ENCODE measurements at regions not wholly inside any gene's neighbourhood (a gene's known extent, or its start where the extent isn't known, plus 50 kb on each side); places are given as distances from the start of the nearest gene placed in this dataset.

DNA sequence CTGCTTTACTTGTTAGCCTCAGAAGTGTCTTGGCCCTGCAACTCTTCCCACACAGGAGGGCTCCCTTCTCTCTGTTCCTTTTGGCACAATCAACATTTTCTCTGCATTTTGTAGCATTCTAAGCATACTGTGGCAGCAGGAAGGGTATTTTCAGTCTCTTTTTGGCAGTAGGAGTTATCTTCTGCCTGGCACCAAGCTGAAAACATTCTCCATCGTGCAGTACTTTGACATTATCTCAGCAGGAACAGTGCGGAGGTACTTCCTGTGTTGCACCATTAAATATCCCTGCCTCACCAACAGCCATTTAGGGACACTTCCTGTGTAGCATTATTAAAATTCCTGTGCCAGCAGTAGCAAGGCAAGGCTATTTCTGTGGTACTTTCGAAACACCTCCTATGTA is 233.2 kb upstream of the SEMA6D start:
- H3K27ac ChIP-seq (ENCODE audit: control insufficient read depth, insufficient read depth) = no peak overlapping the region
- H3K4me1 ChIP-seq (ENCODE audit: control insufficient read depth, insufficient read depth, low read length) = no peaks in the 10 kb centered on the region
- in situ Hi-C loops (cut with MboI) = loop anchor here (25.0 kb wide), 1 partner anchor 778 kb away; no protein-coding TSS in a partner anchor
- BruUV-seq (replicated peaks) = no TSS peak
- H3K9ac ChIP-seq (ENCODE audit: control insufficient read depth, insufficient read depth, low read length) = no peak overlapping the region
- intact Hi-C loops (cut with micrococcal nuclease; ENCODE audit: unreplicated experiment) = no loop called here
- H3K36me3 ChIP-seq (ENCODE audit: control insufficient read depth in 2 of 2, insufficient read depth in 2 of 2, low read length in 1 of 2) = no peaks in the 10 kb centered on the region
- ChIA-PET RAD21 (ENCODE audit: unreplicated experiment) (no interaction called here), CTCF (no interaction called here), SMC1A (ENCODE audit: uncharacterized antibody, unreplicated experiment) (no interaction called here), POLR2A (no interaction called here)
- H3K79me2 ChIP-seq (ENCODE audit: control insufficient read depth, insufficient read depth, low read length) = no peaks in the 10 kb centered on the region
- H3K9me3 ChIP-seq (replicated peaks; ENCODE audit: control insufficient read depth, insufficient read depth, low read length) = no peaks in the 10 kb centered on the region; the same call in 2 of the 3 replicates
- no peak overlapping the region for H3K4me3 ChIP-seq
- H2AFZ ChIP-seq (ENCODE audit: control insufficient read depth, low read depth, low read length) = no peak overlapping the region
- ATAC-seq (no peak), FAIRE-seq (no peak), DNase-seq (ENCODE audit: low read depth, low spot score) (no peak)
- 36% methylated on average over 3 of the region's 3 CpGs for WGBS (ENCODE audit: insufficient coverage, insufficient replicate concordance, low lambda C conversion rate, missing lambda C conversion rate)
- H3K27me3 ChIP-seq (replicated peaks in 1 of 2; ENCODE audit: control insufficient read depth in 2 of 2, insufficient read depth in 2 of 2, low read length in 1 of 2) = no peaks in the 10 kb centered on the region
- H4K20me1 ChIP-seq (ENCODE audit: control insufficient read depth, insufficient read depth) = no peaks in the 10 kb centered on the region
- TF ChIP-seq SUZ12 (IDR thresholded peaks at IDR 0.05; ENCODE audit: unreplicated experiment) (no peak), GABPA (IDR thresholded peaks at IDR 0.05; ENCODE audit: low read depth) (0 out of 2 replicates have a peak, but pooled peaks have one; percentile 22)
- no peak overlapping the region for H3K4me2 ChIP-seq (ENCODE audit: control insufficient read depth, insufficient read depth)

DNA sequence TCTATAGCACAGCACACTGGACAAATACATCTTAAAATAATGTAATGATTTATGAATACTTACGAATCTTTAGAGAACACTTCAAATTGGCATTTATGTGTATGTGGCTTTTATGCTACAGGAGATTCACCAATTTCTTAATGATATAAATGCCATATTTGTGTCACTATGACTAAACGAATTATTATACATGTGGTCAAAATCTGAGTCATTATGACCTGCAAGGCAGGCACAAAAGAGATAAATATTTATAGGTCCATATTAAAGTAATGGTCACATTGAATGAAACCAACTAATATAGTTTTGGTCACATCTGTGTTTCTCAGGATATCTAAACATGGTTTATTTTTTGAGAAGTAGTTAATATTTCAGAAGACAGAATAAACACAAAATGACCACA is 232.3 kb upstream of the SEMA6D start:
- no peak overlapping the region for H3K27ac ChIP-seq (ENCODE audit: control insufficient read depth, insufficient read depth)
- no peaks in the 10 kb centered on the region for H4K20me1 ChIP-seq (ENCODE audit: control insufficient read depth, insufficient read depth)
- H3K36me3 ChIP-seq (ENCODE audit: control insufficient read depth in 2 of 2, insufficient read depth in 2 of 2, low read length in 1 of 2) = no peaks in the 10 kb centered on the region
- intact Hi-C loops (cut with micrococcal nuclease; ENCODE audit: unreplicated experiment) = no loop called here
- ChIA-PET SMC1A (ENCODE audit: uncharacterized antibody, unreplicated experiment) (no interaction called here), POLR2A (no interaction called here), RAD21 (ENCODE audit: unreplicated experiment) (no interaction called here), CTCF (no interaction called here)
- ATAC-seq (no peak), DNase-seq (ENCODE audit: low read depth, low spot score) (no peak), FAIRE-seq (no peak)
- no peak overlapping the region for H3K4me2 ChIP-seq (ENCODE audit: control insufficient read depth, insufficient read depth)
- in situ Hi-C loops (cut with MboI) = loop anchor here (25.0 kb wide), 1 partner anchor 777 kb away; no protein-coding TSS in a partner anchor
- no peaks in the 10 kb centered on the region for H3K4me1 ChIP-seq (ENCODE audit: control insufficient read depth, insufficient read depth, low read length)
- H3K9ac ChIP-seq (ENCODE audit: control insufficient read depth, insufficient read depth, low read length) = no peak overlapping the region
- no peaks in the 10 kb centered on the region for H3K79me2 ChIP-seq (ENCODE audit: control insufficient read depth, insufficient read depth, low read length)
- 46% methylated on average over 2 of the region's 2 CpGs for WGBS (ENCODE audit: insufficient coverage, insufficient replicate concordance, low lambda C conversion rate, missing lambda C conversion rate)
- no TSS peak for BruUV-seq (replicated peaks)
- no peaks in the 10 kb centered on the region; the same call in 2 of the 3 replicates for H3K9me3 ChIP-seq (replicated peaks; ENCODE audit: control insufficient read depth, insufficient read depth, low read length)
- H3K27me3 ChIP-seq (replicated peaks in 1 of 2; ENCODE audit: control insufficient read depth in 2 of 2, insufficient read depth in 2 of 2, low read length in 1 of 2) = no peaks in the 10 kb centered on the region
- TF ChIP-seq NBN (IDR thresholded peaks at IDR 0.05) (no peak), EZH2 (IDR thresholded peaks at IDR 0.05; ENCODE audit: borderline replicate concordance, control insufficient read depth, low read depth, low read length) (no peak)
- TF ChIP-seq, protein P1, sequence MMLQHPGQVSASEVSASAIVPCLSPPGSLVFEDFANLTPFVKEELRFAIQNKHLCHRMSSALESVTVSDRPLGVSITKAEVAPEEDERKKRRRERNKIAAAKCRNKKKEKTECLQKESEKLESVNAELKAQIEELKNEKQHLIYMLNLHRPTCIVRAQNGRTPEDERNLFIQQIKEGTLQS (IDR thresholded peaks at IDR 0.05; ENCODE audit: borderline replicate concordance, extremely low read depth, low read depth, low read length) = no peak
- no peak overlapping the region for H2AFZ ChIP-seq (ENCODE audit: control insufficient read depth, low read depth, low read length)
- H3K4me3 ChIP-seq = no peak overlapping the region

All from GM12878 (cell line).